GM19467 (cell line): ENCODE measurements at regions not wholly inside any gene's neighbourhood (a gene's known extent, or its start where the extent isn't known, plus 50 kb on each side); places are given as distances from the start of the nearest gene placed in this dataset.

ENCODE experiments used
- ATAC-seq: cut with Tn5 transposase; IDR thresholded peaks from one replicate; pipeline ENCODE4 v1.9.1; 2021; ENCODE audit warnings: mild to moderate bottlenecking, moderate library complexity; ENCODE audit not compliant: unreplicated experiment

- no peak for ATAC-seq
These were observed 199.4 kb downstream of the CYRIA start for GRCh38 chr2:16466133-16466820.

DNA sequence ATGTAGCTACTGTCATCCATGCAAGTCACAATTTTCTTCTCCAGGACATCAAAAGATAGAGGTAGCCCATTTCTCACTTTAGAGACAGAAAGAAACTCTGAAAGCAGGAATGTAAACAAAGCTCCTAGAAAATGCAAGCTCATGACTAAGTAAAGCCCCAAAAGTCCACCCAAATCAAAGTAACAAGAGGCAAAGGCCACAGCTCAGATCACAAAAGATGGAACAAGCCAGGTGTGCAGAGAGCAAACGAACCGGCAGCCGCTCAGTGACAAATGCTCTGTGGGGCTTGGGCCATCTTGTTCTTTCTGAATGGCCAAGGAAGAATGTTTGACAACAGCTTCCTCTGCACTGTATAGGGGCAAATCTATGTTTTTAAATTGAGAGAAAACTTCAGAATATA lies 201.0 kb downstream of the CYRIA start:
- no peak for ATAC-seq

DNA sequence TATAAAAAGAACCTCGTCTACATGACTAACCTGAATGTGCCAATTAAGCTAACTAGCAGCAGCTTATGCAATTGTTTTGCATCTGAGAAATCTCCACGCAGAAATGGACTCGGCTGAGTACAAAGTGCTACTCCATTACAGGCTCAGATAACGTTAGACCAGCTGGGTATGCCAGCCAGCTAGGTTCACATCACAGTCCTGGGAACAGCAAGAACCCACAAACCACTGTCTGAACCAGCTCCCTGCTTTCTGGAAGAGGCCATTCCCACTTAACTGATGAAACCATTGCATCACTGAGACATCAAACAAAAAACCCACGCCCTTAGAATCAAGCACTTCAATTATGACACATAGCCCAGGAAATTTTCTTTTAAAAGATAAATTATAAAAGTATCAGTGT lies 202.7 kb downstream of the CYRIA start:
- no peak for ATAC-seq

- ATAC-seq = no peak
These were observed 204.0 kb downstream of the CYRIA start for GRCh38 chr2:16461672-16462071.

GRCh38 chr2:16459606-16460005 lies 206.0 kb downstream of the CYRIA start:
- no peak for ATAC-seq

- no peak for ATAC-seq
These were observed 211.0 kb downstream of the CYRIA start for GRCh38 chr2:16454621-16455020.

DNA sequence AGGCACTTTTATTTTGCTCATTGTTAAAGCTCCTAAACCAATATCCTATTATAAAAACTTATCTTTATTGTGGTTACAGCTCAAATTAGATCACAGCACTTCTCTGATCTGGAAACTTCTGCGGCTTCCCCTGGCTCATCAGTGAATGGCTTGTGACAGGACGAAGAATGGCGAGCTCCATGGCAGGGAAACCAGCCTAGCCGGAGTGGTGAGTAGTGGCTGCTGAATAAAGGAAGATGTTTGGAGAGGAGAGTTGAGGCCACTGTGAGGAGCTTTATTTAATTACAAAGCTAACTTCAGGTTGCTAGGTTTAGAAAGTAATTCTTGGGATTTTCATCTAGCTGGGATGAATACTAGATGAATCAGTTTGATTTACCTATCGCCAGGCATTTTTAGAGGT lies 213.5 kb downstream of the CYRIA start:
- no peak for ATAC-seq

GRCh38 chr2:16446706-16447105 lies 218.9 kb downstream of the CYRIA start:
- ATAC-seq = no peak

- ATAC-seq = no peak
These were observed 222.7 kb downstream of the CYRIA start for GRCh38 chr2:16442971-16443370.

DNA sequence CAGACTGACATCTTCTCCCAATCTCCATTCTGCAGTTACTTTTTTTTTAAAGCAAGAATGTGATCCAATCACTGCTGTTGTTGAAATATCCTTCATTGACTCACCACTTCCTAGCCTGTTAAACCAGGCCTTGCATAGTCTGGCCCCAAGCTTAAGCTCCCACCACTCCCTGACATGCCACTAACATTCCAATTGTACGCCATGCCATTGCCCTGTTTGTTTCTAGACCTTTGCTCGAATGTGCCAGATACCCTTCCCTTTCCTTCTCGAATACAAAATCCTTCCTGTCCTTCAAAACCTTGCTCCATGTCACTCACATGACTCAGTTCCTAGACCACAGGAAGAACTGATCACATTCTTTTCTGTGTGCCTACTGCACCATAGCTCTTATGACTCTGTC lies 224.2 kb downstream of the CYRIA start:
- ATAC-seq = no peak

- ATAC-seq = no peak
These were observed 224.7 kb downstream of the CYRIA start for GRCh38 chr2:16440898-16441297.

GRCh38 chr2:16438613-16439321 lies 226.9 kb downstream of the CYRIA start:
- ATAC-seq = no peak

DNA sequence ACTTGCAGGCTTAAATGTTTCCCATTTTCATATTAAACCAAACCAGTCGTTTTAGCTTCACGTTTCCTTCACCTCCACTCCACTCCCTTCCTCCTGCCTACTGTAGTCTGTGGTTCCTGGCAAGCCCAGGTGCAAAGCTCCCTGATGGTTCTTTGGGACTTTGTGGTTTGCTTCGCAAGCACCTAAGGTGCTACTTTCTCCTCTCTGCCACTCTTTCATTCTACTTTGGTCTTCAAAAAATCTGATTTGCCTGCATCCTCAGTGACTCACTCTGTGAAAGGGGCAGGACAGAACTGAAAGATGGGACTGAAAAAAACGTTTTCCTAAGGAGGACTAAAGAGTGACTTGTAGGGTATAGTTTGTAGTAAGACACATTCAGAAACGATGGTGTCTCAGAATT lies 228.4 kb downstream of the CYRIA start:
- ATAC-seq = no peak

DNA sequence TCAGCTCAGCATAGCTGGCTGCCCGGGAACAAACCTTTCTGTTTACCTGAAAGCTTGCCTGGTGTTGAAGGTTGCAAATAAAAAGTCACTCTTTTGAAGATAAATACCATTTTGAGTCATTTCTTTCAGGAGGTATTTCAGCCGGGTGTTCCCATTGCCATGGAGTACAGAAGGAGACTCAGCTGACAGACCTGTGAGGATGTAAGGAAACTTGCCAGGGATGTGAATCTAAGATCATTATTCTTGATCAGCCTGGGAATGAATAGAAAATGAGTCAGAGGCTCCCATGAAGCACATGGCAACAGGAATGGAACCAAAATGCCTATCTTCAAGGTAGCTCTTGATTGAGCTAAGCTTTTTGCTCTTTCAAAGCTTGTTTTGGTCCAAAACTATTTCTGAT lies 231.2 kb downstream of the CYRIA start:
- ATAC-seq = no peak

GRCh38 chr2:16430846-16431245 lies 234.8 kb downstream of the CYRIA start:
- ATAC-seq = no peak

- no peak for ATAC-seq
These were observed 236.0 kb downstream of the CYRIA start for GRCh38 chr2:16429431-16430145.

GRCh38 chr2:16429002-16429401 lies 236.6 kb downstream of the CYRIA start:
- no peak for ATAC-seq

DNA sequence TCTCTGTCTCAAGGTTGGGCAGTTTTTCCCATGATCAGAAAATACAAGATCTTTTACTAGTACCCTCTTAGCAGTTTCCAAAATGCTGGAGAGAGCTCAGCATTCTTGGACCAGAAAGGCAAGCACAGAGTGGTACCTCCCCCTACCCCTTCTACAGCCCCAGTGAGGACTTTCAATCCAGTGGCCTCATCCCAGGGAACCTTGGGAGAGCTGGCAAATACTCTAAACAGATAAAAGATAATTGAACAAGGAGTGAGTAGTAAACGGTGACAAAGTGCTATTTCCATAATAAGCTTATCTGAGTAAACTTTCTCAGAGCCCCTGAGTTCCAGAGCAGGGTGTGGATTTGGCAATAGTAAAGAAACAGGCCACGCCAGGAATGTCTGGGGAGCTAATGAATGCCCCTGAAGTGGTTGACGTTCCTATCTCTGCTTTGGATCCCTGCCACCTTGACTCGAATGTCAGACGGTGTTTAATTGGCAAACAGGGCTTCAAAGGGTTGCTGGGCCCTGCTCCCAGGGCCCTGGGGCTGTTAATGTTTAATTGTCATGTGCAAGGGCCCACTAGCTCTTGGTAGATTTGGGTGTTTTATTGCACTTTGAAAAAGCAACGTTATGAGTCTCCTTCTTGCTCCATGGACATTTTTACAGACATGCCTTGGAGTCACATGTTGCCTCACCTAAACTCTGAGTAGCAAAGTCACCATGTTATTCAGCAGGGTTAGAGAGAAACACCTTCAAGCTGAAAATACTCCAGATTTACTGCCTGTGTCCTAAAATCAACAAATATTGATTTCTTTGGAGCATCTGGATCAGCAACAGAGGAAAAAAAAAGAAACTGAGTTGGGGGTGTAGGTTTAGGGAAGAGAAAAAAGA lies 239.9 kb downstream of the CYRIA start:
- no peak for ATAC-seq

GRCh38 chr2:16420421-16420820 lies 245.2 kb downstream of the CYRIA start:
- no peak for ATAC-seq

DNA sequence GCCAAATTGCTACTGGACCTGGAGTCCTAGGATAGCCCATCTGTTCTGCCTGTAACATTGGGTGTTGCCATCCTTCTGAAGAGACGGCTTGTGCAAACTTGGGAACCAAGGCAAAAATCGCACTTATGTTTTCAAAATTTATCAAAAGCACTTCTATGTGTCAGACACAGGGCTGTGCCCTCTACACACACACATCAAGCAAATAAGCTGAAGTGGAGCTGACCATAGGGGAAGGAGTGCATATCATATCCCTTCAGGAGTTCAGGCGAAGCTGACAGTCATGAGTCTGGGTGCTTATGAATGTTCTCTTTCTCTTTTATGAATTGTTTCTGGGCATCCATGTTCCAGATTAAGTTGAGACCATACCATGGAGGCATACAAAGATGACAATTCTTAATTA lies 247.9 kb downstream of the CYRIA start:
- no peak for ATAC-seq

DNA sequence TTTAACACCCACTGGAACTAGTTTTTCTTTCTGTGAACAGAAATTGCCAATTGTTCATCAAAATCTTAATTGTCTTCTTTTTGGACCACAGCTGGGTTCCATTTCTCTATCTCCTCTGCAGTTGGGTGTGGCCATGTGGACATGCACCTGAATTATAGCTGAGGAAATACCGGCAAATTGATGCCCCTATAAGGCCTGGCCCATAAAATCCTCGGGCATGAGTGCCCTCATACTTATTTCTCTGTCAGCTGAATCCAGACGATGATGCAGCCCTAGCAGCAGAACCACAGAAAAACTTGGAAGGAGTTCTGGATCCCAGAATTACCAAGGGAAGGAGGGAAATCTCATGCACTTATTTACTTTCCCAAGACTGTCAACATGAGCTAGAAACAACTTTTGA lies 249.0 kb downstream of the CYRIA start:
- no peak for ATAC-seq
